SK-N-SH (cell line): ENCODE measurements at regions not wholly inside any gene's neighbourhood (a gene's known extent, or its start where the extent isn't known, plus 50 kb on each side); places are given as distances from the start of the nearest gene placed in this dataset.

Experiments used
- CTCF ChIA-PET: fragments of 300-600, 350-600 bp; formaldehyde crosslinking; extraction: SDS; loops from one replicate; lab custom pipeline; 2021; lab: Yijun Ruan, JAX
- POLR2A ChIA-PET: fragments of 350-600 bp; sonication (Branson Sonifier 250); formaldehyde crosslinking; extraction: SDS; loops from one replicate; lab custom pipeline; 2020; ENCODE audit warnings: antibody characterized with exemption, inconsistent platforms; lab: Yijun Ruan, JAX
- DNase-seq: peaks from one replicate; pipeline ENCODE4 v3.0.0; 2012
- H2AFZ ChIP-seq: fragments of 200-600 bp; sonication (generic); 2 replicates; pipeline ENCODE4 v1.8.1; 2016; ENCODE audit warnings: antibody characterized with exemption, mild to moderate bottlenecking, low read depth
- H3F3A ChIP-seq: fragments of 200-600 bp; sonication (generic); replicated peaks from 2 replicates; pipeline ENCODE3; 2016; ENCODE audit warnings: antibody characterized with exemption, mild to moderate bottlenecking; ENCODE audit not compliant: insufficient read depth
- H3K27ac ChIP-seq, 2 experiments: fragments of 200-500 bp in 1 of 2; fragments of 200-600 bp in 1 of 2; sonication (Bioruptor generic) in 1 of 2; sonication (generic), shearing (Covaris generic) in 1 of 2; 2 replicates each; pipeline versions ENCODE4 v1.5.1 to v1.6.1; 2014 to 2016; ENCODE audit warnings: low read depth in 2 of 2, inconsistent platforms in 1 of 2, low read length in 1 of 2, mild to moderate bottlenecking in 1 of 2, mixed read lengths in 1 of 2
- H3K27me3 ChIP-seq: fragments of 200-600 bp; sonication (generic), shearing (Covaris generic); 2 replicates; pipeline ENCODE4 v1.6.1; 2016; ENCODE audit warnings: mixed run types; ENCODE audit not compliant: insufficient read depth
- H3K36me3 ChIP-seq, 2 experiments: fragments of 200-500 bp in 1 of 2; fragments of 200-600 bp in 1 of 2; sonication (Bioruptor generic) in 1 of 2; sonication (generic) in 1 of 2; replicated peaks in 1 of 2; 2 replicates each; pipeline versions ENCODE3 to v1.5.1; 2014 to 2016; ENCODE audit warnings: low read length in 1 of 2, mild to moderate bottlenecking in 1 of 2; ENCODE audit not compliant: insufficient read depth in 2 of 2, control insufficient read depth in 1 of 2
- H3K4me1 ChIP-seq, 2 experiments: fragments of 200-500 bp in 1 of 2; fragments of 200-600 bp in 1 of 2; sonication (Bioruptor generic) in 1 of 2; sonication (generic), shearing (Covaris generic) in 1 of 2; 2 replicates each; pipeline versions ENCODE4 v1.5.1 to v1.6.1; 2014 to 2016; ENCODE audit warnings: low read depth in 1 of 2, low read length in 1 of 2, mixed run types in 1 of 2; ENCODE audit not compliant: insufficient read depth in 2 of 2, control insufficient read depth in 1 of 2
- H3K4me2 ChIP-seq: fragments of 200-600 bp; sonication (generic), shearing (Covaris generic); 2 replicates; pipeline ENCODE4 v1.6.1; 2017; ENCODE audit warnings: mixed run types
- H3K4me3 ChIP-seq, 2 experiments: fragments of 200-500 bp in 1 of 2; fragments of 200-600 bp in 1 of 2; sonication (Bioruptor generic) in 1 of 2; sonication (generic), shearing (Covaris generic) in 1 of 2; 2 replicates each; pipeline versions ENCODE4 v1.5.1 to v1.8.1; 2014 to 2016; ENCODE audit warnings: low read depth in 2 of 2, inconsistent platforms in 1 of 2, low read length in 1 of 2, mild to moderate bottlenecking in 1 of 2, mixed read lengths in 1 of 2, moderate library complexity in 1 of 2
- H3K79me2 ChIP-seq: fragments of 200-600 bp; sonication (generic); 2 replicates; pipeline ENCODE4 v1.8.1; 2017; ENCODE audit warnings: mild to moderate bottlenecking; ENCODE audit not compliant: insufficient read depth
- H3K9ac ChIP-seq: fragments of 200-600 bp; sonication (generic); 2 replicates; pipeline ENCODE4 v1.6.1; 2017; ENCODE audit warnings: mixed run types
- H3K9me2 ChIP-seq: fragments of 200-600 bp; sonication (generic); 2 replicates; pipeline ENCODE4 v1.6.1; 2017; ENCODE audit warnings: mixed run types
- H3K9me3 ChIP-seq: fragments of 200-600 bp; sonication (generic); 2 replicates; pipeline ENCODE4 v1.6.1; 2017; ENCODE audit warnings: mixed run types, mild to moderate bottlenecking, moderate library complexity
- H4K20me1 ChIP-seq: fragments of 200-600 bp; sonication (generic); 2 replicates; pipeline ENCODE4 v1.6.1; 2017; ENCODE audit warnings: mild to moderate bottlenecking, mixed run types; ENCODE audit not compliant: insufficient read depth
- CHD2 ChIP-seq: fragments of 150-350 bp; IDR thresholded peaks from 2 replicates; pipeline ENCODE4 v1.6.1; 2018; ENCODE audit warnings: low read length; ENCODE audit not compliant: partially characterized antibody
- CTCF ChIP-seq: fragments of 200-600 bp; sonication (generic); IDR thresholded peaks from 2 replicates; pipeline ENCODE4 v1.6.1; 2017; ENCODE audit warnings: antibody characterized with exemption, mild to moderate bottlenecking, moderate library complexity
- EZH2phosphoT487 ChIP-seq: fragments of 200-600 bp; sonication (generic); IDR thresholded peaks from 2 replicates; pipeline ENCODE4 v1.6.1; 2017; ENCODE audit warnings: low read depth, mixed run types, mild to moderate bottlenecking, antibody characterized with exemption, moderate library complexity, borderline replicate concordance
- FOSL2 ChIP-seq: IDR thresholded peaks from 2 replicates; pipeline ENCODE4 v1.4.0; 2012; ENCODE audit warnings: low read depth, mild to moderate bottlenecking, moderate library complexity, borderline replicate concordance
- JUND ChIP-seq: IDR thresholded peaks from 2 replicates; pipeline ENCODE4 v1.4.0; 2012
- MAX ChIP-seq: IDR thresholded peaks from 2 replicates; pipeline ENCODE4 v1.4.0; 2012; ENCODE audit warnings: low read depth
- MEF2A ChIP-seq: IDR thresholded peaks from 2 replicates; pipeline ENCODE4 v1.4.0; 2012; ENCODE audit warnings: low read depth, borderline replicate concordance
- MXI1 ChIP-seq: IDR thresholded peaks from 2 replicates; pipeline ENCODE4 v1.6.1; 2012; ENCODE audit warnings: mild to moderate bottlenecking, low read depth, low read length, improper control_type of control experiment
- NRF1 ChIP-seq: IDR thresholded peaks from 2 replicates; pipeline ENCODE4 v1.6.1; 2012; ENCODE audit warnings: low read depth, mild to moderate bottlenecking, low read length
- POLR2AphosphoS5 ChIP-seq: IDR thresholded peaks from 2 replicates; pipeline ENCODE4 v1.6.1; 2012; ENCODE audit warnings: low read depth, low read length
- RCOR1 ChIP-seq: fragments of 150-350 bp; IDR thresholded peaks from 2 replicates; pipeline ENCODE4 v1.6.1; 2017; ENCODE audit warnings: antibody characterized with exemption, low read length
- REST ChIP-seq: IDR thresholded peaks from 2 replicates; pipeline ENCODE4 v1.6.1; 2012; ENCODE audit warnings: mild to moderate bottlenecking, low read depth, low read length, moderate library complexity
- RFX5 ChIP-seq: IDR thresholded peaks from 2 replicates; pipeline ENCODE4 v1.6.1; 2012; ENCODE audit warnings: mild to moderate bottlenecking, improper control_type of control experiment, low read length
- RXRA ChIP-seq: IDR thresholded peaks from 2 replicates; pipeline ENCODE4 v1.4.0; 2012; ENCODE audit warnings: low read depth, mild to moderate bottlenecking, borderline replicate concordance
- SMC3 ChIP-seq: IDR thresholded peaks from 2 replicates; pipeline ENCODE4 v1.6.1; 2012; ENCODE audit warnings: low read depth, low read length, improper control_type of control experiment
- TCF12 ChIP-seq: IDR thresholded peaks from 2 replicates; pipeline ENCODE4 v1.4.0; 2012
- TEAD4 ChIP-seq: IDR thresholded peaks from 2 replicates; pipeline ENCODE4 v1.4.0; 2012; ENCODE audit warnings: mild to moderate bottlenecking, borderline replicate concordance; ENCODE audit not compliant: insufficient read depth
- USF1 ChIP-seq: IDR thresholded peaks from 2 replicates; pipeline ENCODE4 v1.4.0; 2012; ENCODE audit warnings: low read depth, borderline replicate concordance
- USF2 ChIP-seq: fragments of 150-350 bp; IDR thresholded peaks from 2 replicates; pipeline ENCODE4 v1.6.1; 2017; ENCODE audit warnings: antibody characterized with exemption, low read length, low read depth, borderline replicate concordance
- YY1 ChIP-seq: IDR thresholded peaks from 2 replicates; pipeline ENCODE4 v1.4.0; 2012; ENCODE audit warnings: low read depth, mild to moderate bottlenecking
- ZBTB33 ChIP-seq: IDR thresholded peaks from 2 replicates; pipeline ENCODE4 v1.4.0; 2012; ENCODE audit warnings: low read depth, borderline replicate concordance
- WGBS: methylation state at CpG from one replicate; pipeline ENCODE4 v1.1.6; 2017; ENCODE audit warnings: low lambda C conversion rate; 5-methylcytosine and 5-hydroxymethylcytosine counted together

- no peaks in the 10 kb centered on the region for H3F3A ChIP-seq
- ChIA-PET CTCF (no interaction called here), POLR2A (no interaction called here)
- no peak overlapping the region for H3K4me2 ChIP-seq
- H3K79me2 ChIP-seq: no peaks in the 10 kb centered on the region
- H4K20me1 ChIP-seq: no peaks in the 10 kb centered on the region
- H3K27me3 ChIP-seq: no peaks in the 10 kb centered on the region
- H3K36me3 ChIP-seq: no peaks in the 10 kb centered on the region
- TF ChIP-seq TCF12 (no peak), TEAD4 (no peak), YY1 (no peak), NRF1 (no peak), CHD2 (no peak), RFX5 (no peak), RXRA (no peak), RCOR1 (no peak), FOSL2 (no peak), MXI1 (no peak), CTCF (no peak), SMC3 (no peak), POLR2AphosphoS5 (no peak), EZH2phosphoT487 (no peak)
- H3K9me3 ChIP-seq: no peaks in the 10 kb centered on the region
- 54% methylated on average over 1 of the region's 1 CpG for WGBS
- no peak overlapping the region for H3K4me3 ChIP-seq
- no peak overlapping the region for H2AFZ ChIP-seq
- H3K4me1 ChIP-seq: no peaks in the 10 kb centered on the region; a peak in 1 of 4 replicates
- no peak overlapping the region for H3K27ac ChIP-seq
- no peak for DNase-seq
- no peak overlapping the region for H3K9ac ChIP-seq
- no peaks in the 10 kb centered on the region for H3K9me2 ChIP-seq
These were observed 254.0 kb downstream of the DEPDC1B start for GRCh38 chr5:60445921-60446320.

- TF ChIP-seq USF2 (no peak), MEF2A (no peak), TEAD4 (no peak), USF1 (no peak), MAX (no peak), JUND (no peak), ZBTB33 (no peak), MXI1 (no peak), REST (no peak), NRF1 (no peak)
- DNase-seq: no peak
- Histone ChIP-seq H3K4me1 (no peaks in the 10 kb centered on the region; a peak in 1 of 4 replicates), H3K9me2 (no peaks in the 10 kb centered on the region), H3K9ac (no peak overlapping the region), H3F3A (no peaks in the 10 kb centered on the region), H3K27me3 (no peaks in the 10 kb centered on the region), H2AFZ (no peak overlapping the region), H3K79me2 (no peaks in the 10 kb centered on the region), H3K36me3 (no peaks in the 10 kb centered on the region), H3K27ac (no peak overlapping the region), H4K20me1 (no peaks in the 10 kb centered on the region), H3K4me2 (no peak overlapping the region), H3K4me3 (no peak overlapping the region), H3K9me3 (no peaks in the 10 kb centered on the region)
- CTCF ChIA-PET: interaction anchor here (0.6 kb wide), 1 partner anchor 12 kb away, joined by 4 read pairs; no protein-coding TSS in a partner anchor
- POLR2A ChIA-PET: no interaction called here
These were observed 254.5 kb downstream of the DEPDC1B start for GRCh38 chr5:60445427-60445826.
